Putamen (tissue), 1 donor: ENCODE measurements at regions not wholly inside any gene's neighbourhood (a gene's known extent, or its start where the extent isn't known, plus 50 kb on each side); places are given as distances from the start of the nearest gene placed in this dataset.

ENCODE experiments used
- DNase-seq: peaks from one replicate; pipeline ENCODE4 v3.0.0-alpha.2; 2016; ENCODE audit warnings: low spot score

DNA sequence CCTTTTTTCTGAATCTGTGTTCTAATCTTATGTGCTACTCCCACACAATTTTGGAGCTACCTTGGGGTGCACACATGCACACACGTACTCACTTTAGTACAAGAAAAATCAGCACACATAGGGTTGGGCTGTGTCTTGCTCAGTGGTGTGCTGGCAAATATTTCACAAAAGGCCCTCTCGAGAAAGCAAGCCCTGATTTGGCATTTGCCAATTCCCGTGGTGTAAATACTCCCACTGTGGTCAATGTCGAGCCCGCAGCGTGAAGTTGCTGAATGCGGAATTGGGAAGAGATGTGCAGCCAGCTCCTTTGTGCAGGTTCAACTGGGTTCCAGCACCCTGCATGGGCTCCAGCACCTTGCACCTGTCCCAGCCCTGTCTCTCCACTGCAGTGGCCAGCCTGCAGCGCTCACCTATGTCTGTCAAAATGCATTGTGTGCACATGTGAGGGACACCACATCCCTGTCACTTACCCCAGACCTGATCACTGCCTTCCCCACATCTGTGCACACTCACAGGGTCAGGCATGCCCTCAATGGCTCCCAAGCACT is 78.4 kb upstream of the WNT4 start:
- DNase-seq: no peak

GRCh38 chr1:22222723-22223122 is 79.8 kb upstream of the WNT4 start:
- DNase-seq: no peak

DNA sequence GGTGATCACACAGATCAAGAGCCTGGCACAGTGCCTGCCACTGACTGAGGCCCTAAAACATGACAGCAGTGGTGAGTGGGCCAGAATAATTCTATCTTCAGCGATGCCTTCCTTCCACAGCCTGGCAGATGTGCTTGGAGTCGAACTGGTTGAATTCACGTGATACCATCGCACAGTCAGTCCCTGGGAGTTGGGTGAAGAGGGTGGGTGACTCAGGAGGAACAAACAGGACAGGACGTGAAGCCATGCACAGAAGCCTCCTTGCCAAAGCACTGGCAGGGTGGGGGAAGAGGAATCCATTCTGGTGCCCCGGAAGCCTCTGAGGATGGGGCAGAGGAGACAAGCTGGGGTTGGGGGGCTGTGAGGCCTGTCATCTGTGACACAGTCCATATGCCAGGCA is 80.3 kb upstream of the WNT4 start:
- DNase-seq: no peak

DNA sequence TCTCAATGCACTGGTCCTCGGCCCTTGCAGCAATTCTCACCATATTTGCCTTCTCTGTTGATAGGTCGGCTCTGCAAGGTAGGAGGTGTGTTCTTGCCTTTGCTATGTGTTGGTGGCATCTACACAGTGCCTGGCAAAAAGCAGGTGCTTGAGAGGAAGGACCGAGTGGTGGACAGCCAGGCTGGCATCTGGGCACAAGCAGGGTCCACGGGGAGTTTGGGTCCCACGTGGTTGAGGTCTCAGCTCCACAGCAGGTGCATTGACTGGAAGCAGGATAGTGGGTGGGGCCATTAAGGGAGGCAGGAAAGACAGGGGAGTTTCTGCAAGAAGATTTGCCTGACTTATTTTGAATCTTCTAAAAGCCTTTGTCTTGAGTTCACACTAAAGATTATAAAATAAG is 81.2 kb upstream of the WNT4 start:
- no peak for DNase-seq

DNA sequence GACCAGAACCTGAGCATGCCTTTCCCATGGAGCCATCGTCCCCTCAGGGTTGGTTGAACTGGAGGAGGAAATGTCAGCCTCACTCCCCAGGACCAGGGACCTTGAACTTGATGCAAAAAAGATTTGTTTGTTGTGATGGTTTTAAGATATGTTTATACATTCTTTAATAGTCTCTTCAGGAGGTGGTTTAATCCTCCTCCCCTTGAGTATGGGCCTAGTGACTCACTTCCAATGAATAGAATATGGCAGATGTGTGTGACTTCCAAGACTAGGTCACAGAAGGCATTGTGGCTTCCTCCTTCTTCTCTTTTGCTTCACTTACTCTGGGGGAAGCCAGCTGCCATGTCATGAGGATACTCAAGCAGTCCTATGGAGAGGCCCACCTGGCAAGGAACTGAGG is 81.7 kb upstream of the WNT4 start:
- DNase-seq: no peak

DNA sequence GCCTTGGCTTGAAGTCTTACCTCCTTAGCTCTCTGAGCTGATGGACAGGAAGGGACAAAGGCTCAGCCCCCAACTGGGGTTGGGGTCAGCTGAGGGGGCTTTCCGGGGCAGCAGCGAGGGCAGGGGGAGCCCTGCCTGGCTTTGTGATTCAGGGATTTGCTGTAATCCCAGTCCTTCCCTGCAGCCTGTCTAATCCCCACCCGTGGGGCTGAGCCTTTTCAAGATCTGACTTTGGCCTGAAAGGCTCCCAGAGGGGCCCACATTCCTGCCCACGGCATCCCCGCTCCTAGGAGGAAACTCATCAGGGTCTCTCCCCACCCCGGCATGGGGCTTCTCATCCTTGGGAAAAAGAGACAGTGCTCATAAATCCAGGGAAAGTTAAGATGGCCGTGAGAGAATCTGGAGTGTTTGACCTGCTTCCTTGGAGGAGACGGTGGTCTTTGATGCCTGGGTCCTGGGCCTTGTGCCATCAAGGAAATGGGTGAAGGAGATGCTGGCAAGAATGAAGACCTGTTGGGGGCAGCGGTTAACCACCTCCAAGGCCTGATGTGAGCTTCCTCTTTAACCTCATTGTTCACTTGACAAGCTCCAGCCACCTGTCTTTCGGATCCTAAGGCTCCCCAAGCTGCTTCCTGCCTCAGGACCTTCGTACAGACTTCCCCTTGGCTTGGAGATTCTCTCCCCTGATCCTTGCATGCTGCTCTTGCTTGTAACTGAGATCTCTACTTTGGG is 83.1 kb upstream of the WNT4 start:
- DNase-seq: no peak

DNA sequence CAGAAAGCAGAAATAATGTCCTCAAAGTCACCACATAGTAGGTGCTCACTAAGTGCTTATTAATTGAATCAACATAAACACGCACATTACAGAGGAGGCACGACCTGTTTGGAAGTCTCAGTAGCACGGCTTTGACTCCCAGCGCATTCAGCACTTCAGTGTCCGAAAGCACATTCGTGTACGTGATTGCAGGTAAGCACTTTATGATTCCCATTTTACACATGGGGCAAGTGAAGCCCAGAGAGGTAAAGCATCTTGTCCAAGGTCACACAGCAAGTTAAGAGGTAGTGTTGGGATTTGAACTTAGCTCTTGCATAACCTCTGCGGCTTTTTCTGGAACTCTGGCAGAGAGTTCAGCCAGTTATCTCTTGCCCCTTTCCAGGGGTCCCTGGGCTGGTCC is 85.2 kb upstream of the WNT4 start:
- DNase-seq: no peak

DNA sequence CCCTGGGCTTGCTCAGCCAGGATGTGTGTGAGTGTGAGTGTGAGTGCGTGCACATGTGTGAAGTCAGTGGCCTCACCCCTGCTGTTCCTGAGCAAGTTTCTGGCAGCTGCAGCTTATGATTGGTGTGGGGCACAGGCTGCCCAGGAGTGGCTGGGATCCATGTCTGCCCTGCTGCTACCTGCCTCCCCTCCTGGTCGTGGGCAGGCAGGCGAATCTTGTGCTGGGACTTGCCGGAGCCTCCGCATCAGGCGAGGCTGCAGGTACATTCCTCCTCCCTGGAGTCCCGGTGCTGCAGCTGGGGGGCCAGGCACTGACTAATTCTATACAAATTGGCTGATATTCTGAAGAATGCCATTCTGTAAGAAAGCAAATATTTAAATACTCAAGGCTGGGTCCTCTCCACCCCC is 85.6 kb upstream of the WNT4 start:
- DNase-seq: no peak

DNA sequence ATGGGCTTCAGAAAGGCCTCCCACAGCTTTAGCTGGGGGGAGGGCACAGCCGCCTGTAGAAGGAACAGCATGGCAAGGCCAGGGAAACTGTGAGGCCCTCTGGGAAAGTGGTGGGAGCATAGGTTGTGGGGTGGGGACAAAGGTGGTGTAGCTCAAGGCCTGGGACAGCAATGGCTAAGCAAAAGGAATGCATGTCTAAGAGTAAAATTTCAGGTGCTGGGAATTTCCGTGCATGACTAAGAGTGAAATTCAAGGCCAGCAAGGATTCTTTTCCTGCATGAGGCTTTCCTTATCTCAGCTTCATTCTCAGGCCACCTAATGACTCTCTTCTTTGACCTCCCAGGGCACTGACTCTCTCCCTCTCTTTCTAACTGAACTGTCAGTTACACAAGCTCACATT is 86.5 kb upstream of the WNT4 start:
- no peak for DNase-seq

DNA sequence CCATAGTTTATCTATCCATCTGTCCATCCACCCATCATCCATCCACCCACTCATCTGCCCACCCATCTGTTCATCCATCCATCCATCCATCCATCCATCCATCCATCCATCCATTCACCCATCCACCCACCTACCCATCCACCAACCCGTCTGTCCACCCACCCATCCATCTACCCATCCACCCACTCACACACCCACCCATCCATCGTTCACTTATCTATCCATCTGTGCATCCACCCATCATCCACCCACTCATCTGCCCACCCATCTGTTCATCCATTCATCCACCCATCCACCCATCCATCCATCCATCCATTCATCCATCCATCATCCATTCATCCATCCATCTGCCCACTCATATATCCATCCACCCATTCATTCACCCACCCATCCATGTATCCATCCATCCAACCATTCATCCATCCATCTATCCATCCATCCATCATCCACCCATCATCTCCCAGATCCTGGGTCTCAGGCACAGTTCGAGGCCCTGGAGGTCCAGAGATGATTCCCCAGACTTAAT is 88.2 kb upstream of the WNT4 start:
- no peak for DNase-seq

- no peak for DNase-seq
Measured at GRCh38 chr1:22231995-22232690, 89.2 kb upstream of the WNT4 start.

- no peak for DNase-seq
Measured at GRCh38 chr1:22233222-22233621, 90.3 kb upstream of the WNT4 start.

DNA sequence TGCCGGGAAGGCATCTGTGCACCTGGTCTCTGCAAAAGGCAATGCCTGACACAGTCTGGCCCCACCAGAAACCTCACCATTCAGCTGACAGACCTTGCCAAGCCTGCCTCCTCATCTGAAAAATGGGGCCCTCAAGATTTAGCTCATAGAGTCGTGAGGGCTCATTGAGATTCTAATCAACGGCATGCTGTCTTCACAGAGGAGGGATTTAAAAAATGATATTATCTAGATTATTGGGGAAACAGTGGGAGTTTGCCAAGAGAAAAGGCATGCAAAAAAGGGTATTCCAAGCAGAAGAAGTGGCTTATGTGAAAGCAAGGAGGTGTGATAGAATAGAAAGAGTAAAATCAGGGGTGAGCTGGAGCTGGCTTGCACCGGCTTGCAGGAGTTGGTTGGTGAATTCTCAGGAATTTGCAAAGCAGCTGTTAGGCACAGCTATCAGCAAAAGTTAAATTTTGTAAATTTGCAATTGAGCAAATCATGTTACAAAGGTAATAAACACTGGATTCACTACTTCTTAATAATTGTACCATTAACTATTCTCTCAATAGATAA is 91.7 kb upstream of the WNT4 start:
- no peak for DNase-seq

- DNase-seq: no peak
Measured at GRCh38 chr1:22236166-22236565, 93.3 kb upstream of the WNT4 start.

- no peak for DNase-seq
Measured at GRCh38 chr1:22236900-22237299, 94.0 kb upstream of the WNT4 start.

DNA sequence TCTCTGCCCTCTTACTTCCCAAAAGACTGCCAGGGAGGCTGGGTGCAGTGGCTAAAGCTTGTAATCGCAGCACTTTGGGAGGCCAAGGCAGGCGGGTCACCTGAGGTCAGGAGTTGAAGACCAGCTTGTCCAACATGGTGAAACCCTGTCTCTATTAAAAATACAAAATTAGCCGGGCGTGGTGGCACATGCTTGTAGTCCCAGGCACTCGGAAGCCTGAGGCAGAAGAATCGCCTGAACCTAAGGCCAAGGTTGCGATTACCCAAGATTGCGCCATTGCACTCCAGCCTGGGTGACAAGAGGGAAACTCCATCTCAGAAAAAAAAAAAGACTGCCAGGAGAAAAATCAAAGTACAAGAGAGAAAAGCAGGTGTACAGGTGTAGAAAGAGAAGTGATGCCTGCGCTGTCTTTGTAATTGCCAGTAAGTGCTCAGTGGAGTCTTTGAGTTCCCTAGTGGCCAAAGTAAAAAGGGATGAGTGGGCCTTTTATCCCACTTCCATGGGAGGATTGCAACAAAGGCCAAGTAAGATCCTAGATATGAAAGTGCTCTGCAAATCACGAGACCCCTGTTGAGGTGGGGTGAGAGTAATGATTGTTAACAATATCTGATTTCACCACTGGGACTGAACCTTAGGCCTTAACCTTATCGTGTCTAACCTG is 94.7 kb upstream of the WNT4 start:
- no peak for DNase-seq

DNA sequence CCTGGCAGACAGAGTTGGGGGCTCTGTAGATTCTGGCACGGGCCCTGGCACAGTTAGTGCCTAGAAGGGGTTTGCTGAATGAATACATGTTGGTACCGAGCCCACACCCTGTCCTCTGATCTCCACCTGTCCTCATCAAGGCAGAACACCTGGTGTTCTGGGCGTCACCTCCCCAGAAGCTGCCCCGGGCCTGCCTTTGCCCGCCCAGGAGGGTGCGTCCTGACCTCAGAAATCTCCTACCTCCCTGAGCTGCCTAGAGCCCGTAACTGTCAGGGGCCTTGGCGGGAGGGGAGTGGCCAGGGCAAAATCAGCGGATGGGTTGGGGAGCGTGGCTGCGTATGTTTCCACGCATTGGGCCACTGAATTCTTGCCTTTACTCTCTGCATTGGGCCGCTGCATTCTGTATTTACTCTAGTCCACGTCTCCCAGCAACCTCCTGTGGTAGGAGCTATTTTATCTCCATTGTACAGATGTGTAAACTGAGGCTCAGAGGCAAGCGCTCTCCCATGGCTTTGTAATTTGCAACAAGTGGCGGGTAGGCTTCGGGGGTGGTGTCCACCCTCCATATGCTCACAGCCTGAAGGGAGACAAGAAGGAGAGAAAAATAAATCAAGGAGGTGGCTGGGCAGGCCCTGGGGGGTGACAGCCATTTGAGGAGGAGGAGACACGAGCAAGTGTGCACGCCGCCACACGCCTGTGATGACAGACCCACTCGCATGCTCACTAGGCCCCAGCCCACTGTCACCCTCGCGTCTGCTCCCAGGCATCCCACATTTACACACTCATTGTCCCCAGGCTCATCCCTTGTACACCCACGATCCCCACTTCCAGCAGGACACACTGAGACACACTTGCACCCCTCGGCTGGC is 95.7 kb upstream of the WNT4 start:
- no peak for DNase-seq

GRCh38 chr1:22239378-22239777 is 96.5 kb upstream of the WNT4 start:
- DNase-seq: no peak

DNA sequence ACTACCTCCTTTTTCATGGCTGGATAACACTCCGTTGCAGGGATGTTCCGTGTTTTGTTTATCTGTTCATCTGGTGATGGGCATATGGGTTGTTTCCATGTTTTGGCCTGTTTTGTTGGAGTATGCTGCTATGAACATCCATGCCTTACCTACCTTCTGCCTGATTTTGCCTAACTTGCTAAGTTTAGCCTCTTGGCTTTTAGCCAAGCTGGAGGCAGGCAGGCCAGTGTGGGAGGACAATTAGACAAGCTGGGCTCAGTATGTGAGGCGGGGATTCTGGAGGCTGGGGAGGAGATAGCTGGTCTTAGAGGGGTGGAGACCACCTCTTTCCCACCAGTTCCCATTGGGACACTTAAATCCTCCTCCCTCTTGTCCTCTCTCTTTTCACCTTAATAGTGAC is 98.4 kb upstream of the WNT4 start:
- no peak for DNase-seq

GRCh38 chr1:22241811-22242210 is 98.9 kb upstream of the WNT4 start:
- DNase-seq: no peak

DNA sequence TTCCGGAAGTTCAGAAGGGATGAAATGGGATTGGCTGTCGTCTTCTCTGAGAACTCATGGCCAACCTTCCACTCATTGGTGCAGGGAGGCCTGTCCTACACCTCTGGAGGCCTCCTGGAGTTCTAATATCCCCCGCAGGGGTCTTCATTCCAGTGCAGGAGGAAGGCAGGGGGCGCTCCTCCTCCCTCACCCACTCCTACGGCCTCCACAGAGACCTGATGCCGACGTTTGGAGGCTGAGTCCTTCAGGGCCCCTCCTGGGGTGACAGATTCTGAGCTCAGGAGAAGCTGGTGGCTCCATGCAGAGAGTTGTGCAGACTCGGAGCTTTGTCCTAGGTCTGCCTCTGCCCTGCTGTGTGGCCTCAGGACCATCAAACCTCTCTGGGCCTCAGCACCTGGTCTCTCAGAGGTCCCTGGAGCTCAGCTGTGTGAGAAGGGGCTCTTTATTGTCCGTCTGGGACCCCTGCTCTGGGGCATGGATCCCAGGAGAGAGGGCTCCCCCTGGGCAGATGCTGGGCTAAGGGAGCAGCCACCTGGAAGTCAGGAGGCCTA is 102.3 kb upstream of the WNT4 start:
- DNase-seq: no peak
